Right forelimb (tissue), 1 donor: ENCODE measurements at regions not wholly inside any gene's neighbourhood (a gene's known extent, or its start where the extent isn't known, plus 50 kb on each side); places are given as distances from the start of the nearest gene placed in this dataset.

ENCODE experiments used
- DNase-seq: peaks from one replicate; pipeline ENCODE4 v3.0.0-alpha.2; 2018

DNA sequence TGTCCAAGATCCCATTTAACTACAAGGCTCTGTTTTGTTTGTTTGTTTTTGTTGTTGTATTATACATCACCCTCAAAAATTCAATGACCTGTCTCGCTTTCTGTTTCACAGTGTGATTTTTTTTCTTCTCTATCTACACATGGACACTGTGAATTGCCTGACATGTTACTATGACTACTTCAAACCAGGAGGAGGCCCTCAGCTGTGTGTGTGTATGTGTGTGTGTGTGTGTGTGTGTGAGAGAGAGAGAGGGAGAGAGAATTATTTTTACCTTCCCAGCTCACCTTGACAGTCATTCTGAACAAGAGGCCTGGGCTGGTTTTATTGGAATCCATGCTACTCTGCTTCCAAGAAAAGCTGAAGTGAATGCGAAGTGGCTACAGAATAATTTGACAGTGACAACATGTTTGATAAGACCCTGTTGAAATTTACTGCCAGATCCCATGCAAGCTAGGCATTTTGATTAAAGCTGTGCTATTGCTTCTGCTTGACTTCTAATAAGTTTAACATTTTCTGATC, 841.4 kb downstream of the NSUN3 start:
- no peak for DNase-seq

DNA sequence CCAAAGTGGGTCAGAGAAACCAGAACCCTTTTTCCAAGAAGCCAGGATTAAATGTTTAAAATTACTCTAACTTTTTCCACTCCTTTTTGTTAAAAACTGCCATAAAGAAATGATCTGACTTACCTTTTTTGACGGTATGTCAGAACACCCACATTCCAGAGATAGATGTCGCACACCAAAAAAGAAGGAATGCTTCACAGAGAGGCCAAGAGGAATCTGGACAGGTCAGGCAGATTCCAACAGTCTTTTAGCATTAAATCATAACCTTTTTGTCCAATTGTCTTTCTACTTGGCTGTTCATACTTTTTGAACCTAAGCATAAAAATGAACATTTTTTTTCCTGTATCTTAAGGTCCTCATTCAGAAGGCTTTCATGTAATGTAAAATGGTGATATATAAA, 846.9 kb downstream of the NSUN3 start:
- no peak for DNase-seq

DNA sequence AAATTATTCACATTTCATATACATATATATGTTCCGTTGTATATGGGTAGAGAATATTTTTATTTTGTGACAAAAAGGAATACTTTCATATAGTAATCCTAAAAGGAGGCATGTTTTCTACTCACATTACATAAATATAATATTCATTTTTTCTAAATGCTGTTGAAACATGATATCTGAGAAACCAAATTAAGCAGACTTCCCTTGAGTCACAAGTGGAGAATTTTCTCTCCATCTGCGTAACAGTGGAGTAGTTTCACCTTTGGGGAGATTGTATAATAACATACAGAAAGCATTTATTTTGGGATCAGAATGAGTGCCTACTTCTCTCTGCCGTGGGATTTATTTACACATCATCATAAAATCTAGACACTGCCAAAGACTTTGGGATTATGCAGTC, 849.8 kb downstream of the NSUN3 start:
- DNase-seq = no peak

DNA sequence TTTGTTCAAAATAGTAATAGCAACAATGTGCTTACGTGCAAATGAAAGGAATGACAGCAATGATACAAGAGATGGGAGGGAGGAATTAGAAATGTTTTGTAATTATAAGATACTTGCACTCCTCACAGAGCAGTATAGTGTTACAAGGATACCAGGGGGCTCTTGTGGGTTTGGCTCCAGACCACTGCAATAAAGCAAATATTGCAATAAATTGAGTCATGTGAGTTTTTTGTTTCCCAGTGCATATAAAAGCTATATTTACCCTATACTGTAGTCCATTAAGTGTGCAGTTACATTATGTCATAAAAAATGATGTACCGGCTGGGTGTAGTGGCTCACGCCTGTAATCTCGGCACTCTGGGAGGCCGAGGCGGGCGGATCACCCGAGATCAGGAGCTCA, 864.3 kb downstream of the NSUN3 start:
- DNase-seq = no peak

- no peak for DNase-seq
Observed at GRCh38 chr3:94928921-94929320, 866.1 kb downstream of the NSUN3 start.

GRCh38 chr3:94935738-94936580, 873.1 kb downstream of the NSUN3 start:
- DNase-seq = no peak

- no peak for DNase-seq
Observed at GRCh38 chr3:94937980-94938379, 875.1 kb downstream of the NSUN3 start.

GRCh38 chr3:94946683-94947082, 883.8 kb downstream of the NSUN3 start:
- DNase-seq = no peak

- no peak for DNase-seq
Observed at GRCh38 chr3:94961423-94962100, 898.7 kb downstream of the NSUN3 start.

DNA sequence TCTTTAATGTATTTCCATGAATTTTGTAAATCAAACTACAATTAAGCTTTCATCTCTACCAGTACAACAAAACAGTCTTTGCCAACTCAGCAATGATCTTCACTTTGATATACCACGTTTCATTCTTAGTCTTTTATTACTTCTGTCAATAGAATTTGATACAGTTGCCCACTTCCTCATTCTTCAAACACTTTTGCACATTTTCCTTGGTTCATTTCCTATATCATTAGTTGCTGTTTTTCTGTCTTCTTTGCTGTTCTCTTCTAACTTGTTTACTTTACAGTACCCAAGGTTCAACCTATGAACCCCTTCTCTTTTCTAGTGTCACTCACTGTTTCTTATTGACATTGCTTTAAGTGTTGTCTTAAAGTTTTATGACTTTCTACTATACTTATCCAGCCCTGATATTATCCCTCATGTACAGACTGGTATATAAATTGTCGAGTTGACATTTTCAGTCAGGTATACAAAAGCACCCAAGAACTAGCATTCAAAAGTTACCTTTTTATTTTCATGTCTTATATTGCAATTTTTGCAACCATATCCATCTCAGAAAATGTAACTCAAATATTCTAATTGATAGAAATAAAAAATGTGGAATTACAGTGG, 903.1 kb downstream of the NSUN3 start:
- DNase-seq = no peak

DNA sequence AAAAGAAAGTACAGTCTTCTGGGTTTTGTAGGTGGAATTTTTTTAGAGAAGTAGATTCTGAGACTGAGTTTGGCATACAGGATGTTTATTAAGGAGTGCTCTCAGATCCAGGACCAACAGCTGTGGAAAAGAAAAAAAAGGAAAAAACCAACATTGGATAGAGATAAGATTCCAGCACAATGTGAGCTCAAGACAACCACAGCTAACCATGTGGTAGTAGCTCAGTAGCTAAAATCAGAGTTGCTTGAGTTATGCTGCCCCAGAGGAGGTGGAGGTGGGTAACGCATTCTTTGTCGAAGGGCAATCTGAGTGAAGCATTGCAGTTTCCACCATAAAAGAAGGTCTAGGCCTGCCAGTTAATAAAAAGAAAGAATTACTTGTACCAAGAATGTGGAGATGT, 904.3 kb downstream of the NSUN3 start:
- no peak for DNase-seq

- DNase-seq = no peak
Observed at GRCh38 chr3:94968519-94968918, 905.7 kb downstream of the NSUN3 start.

DNA sequence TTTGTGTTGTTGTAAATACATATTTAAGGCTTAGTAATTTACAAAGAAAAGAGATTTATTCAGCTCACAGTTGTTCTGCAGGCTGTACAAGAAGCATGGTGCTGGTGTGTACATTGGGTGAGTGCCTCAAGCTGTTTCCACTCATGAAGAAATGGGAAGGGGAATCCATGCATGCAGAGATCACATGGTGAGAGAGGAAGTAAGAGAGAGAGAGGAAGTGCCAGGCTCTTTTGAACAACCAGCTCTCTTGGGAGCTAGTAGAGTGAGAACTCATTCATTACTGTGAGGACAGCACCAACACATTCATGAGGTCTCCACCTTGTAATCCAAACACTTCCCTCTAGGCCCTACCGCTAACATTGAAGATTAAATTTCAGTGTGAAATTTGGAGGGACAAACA, 909.2 kb downstream of the NSUN3 start:
- no peak for DNase-seq

DNA sequence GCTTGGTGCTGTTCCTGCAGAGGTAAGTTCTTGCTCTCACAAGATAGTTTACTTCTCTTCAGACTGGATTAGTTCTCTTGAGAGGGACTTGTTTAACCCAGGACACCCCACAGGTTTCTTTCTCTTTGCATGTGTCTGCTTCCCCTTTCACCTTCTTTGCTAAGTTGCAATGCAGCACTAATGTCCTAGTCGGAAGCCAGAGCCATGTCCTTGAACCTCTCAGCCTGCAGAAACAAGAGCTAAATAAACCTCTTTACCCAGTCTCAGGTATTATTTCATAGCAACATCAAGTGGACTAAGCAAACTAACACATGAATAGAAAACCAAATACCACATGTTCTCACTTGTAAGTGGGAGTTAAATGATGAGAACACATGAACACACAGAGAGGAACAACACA, 915.2 kb downstream of the NSUN3 start:
- DNase-seq = no peak

DNA sequence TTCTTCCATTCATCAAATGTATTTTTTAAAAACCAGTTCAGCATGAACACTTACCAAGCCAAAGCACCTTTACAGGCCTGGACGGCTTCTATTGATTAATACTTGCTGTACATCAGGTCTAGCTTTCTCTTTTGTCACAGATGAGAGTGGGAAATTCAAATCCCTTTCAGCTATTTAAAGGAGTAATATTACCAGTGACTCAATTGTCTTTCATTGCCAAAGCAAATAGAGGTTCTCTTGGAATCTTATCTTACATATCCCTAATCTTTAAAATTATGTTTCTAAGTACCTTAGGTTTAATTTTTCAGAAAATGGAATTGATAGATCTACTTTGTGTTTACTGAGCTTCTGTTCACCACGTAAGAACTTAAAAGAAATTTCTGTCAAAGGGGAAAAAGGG, 922.9 kb downstream of the NSUN3 start:
- no peak for DNase-seq

DNA sequence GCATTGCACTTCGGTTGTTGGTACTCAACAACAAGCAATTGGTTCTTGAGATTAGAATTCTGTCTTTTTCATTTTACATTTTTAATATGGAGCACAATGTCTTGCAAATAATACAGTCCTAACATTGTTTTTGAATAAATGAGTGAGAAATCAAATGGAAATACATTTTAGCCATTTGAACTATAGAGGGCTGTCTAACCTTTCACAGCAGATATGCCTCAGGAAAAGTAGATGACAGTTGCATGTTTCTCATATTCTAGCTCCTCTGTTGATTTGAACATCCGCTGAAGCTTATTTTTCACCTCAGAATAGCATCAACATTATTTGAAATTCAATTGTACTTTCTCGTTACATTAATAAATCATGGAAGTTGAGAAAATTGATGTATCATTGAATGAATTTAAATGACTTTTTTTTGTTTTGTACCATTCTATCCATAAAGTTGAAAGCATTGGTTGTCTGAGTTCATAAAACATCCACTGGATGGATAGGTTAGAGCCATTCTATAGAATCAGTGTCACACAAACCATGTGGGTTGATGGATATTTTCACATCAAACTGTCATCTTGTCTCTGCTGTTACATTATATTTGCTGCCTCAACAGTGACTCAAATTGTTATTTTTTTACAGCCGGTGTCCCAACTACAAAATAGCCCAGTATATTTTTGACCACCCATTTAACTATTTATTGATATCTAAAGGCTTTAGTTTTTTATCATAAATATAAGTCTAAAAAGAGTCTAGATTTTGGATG, 928.3 kb downstream of the NSUN3 start:
- DNase-seq = no peak

GRCh38 chr3:94996743-94997142, 933.9 kb downstream of the NSUN3 start:
- no peak for DNase-seq

GRCh38 chr3:95002438-95003046, 939.7 kb downstream of the NSUN3 start:
- DNase-seq = no peak

GRCh38 chr3:95028688-95029087, 965.8 kb downstream of the NSUN3 start:
- no peak for DNase-seq

DNA sequence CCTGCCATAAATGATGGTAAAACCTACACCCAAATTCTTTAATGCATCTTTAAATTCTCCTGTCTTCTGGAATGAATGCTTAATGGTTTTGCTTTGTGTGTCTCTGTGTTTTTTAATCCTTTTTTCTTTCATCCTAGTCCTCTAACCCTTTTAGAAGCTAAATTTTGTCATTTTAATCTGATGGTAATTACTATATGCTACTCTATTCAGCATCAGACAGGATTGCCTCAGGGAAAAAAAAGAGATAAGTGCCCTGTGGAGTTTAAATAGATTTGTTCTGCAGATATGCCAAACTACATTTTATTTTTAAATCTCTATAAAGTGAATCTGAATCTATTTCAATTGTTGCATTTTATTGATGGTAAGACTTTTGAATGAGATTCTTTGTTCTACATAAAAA, 966.8 kb downstream of the NSUN3 start:
- no peak for DNase-seq

GRCh38 chr3:95036526-95037021, 973.7 kb downstream of the NSUN3 start:
- no peak for DNase-seq

DNA sequence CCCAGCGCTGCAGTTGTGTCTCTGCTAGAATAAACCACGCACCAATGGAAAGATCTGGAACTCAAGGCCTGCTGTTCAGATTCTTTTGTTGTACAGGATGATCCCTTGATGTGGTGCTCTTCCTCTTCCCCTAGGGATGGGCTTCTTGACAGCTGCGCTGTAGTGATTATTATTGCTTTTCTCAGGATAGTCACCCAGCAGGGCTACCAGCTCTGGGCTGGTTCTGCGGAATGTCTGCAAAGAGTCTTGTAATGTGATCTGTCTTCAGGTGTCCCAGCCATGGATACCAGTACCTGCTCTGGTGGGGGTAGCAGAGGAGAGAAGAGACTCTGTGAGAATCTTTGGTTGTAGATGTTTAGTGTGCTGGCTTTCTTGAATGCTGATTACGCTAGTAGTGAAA, 974.2 kb downstream of the NSUN3 start:
- DNase-seq = no peak
